Activated CD4-positive, CD25-positive, alpha-beta regulatory T cell treated with anti-CD3 and anti-CD28 coated beads, Interleukin-2, amount 50 U/mL, for 24 hours (primary cell): ENCODE measurements at regions not wholly inside any gene's neighbourhood (a gene's known extent, or its start where the extent isn't known, plus 50 kb on each side); places are given as distances from the start of the nearest gene placed in this dataset.

Experiments used
- ATAC-seq, 2 donors: fragments of 150-1000 bp; cut with Tn5 transposase; one replicate each; pipeline ENCODE4 v1.10.0; 2021; ENCODE audit warnings: mild to moderate bottlenecking in 1 of 2, moderate library complexity in 1 of 2

DNA sequence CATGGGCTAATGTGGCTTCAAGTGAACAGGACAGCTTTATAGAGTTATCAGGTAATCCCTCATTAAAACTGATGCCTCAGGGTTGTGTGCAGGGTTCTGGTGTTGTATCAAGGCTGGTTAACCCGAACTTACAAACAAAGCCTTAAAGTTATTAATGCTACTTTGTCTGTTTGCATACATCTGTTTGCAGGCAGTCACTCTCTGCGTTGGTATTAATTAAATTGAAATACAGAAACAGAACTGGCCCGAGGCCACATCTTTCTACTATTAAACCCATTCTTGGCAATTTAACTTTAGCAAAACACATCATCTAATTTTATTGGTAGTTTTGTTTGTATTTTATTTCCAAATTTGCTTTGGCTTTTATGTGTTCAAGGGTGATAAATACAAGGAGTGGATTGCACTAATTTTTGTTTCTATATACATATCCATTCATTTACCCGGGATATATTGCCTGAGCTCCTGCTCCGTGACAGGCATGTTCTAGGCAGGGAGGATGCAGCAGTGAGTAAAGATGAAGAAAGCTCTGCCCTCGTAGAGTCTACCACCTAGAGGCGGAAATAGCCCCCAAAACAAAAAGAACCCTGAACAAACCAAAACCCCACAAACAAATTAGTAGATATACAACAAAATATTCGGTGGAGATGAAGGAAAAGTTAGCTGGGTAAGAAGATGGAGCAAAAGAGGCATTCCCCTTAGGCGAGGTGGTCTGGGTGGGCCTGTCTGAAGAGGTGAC, 164.2 kb downstream of the MACROH2A1 start:
- ATAC-seq: no peak

DNA sequence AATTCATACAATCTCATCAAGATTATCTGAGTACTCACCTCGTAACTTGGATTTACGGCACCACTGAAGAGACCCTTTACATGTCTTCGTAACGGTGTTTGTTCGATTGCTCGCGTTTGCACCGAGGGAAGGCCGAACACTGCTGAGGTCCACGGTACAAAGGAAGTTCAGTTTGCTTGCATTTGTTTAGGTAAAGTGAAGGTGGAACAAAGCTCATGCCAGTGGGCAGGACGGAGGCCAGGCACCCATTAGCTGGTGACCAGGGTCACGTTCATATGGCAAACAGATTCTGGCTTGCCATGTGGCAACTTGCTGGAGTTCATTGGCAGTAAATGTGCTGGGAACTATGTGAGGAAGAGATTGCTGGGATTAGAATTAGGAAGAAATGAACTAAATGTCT, 164.8 kb downstream of the MACROH2A1 start:
- ATAC-seq: no peak

DNA sequence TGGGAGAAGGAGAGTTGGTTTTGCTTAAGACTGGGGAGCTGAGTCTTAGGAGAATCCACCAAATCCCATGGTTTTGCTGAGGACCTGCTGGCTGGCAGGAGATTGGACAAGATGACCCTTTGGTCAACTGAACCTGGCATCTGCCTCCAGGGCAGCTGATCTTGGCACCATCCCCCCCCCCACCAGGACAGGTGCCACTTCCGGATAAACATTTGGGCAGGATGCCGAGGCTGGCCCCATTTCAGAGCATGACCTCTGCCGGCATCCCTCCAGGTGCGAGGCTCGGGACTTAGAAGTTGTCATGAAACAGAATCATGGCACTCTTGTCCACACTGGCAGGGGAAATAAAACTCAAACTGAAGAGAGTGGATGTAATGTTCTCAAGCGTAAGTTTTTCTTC, 165.6 kb downstream of the MACROH2A1 start:
- no peak for ATAC-seq

DNA sequence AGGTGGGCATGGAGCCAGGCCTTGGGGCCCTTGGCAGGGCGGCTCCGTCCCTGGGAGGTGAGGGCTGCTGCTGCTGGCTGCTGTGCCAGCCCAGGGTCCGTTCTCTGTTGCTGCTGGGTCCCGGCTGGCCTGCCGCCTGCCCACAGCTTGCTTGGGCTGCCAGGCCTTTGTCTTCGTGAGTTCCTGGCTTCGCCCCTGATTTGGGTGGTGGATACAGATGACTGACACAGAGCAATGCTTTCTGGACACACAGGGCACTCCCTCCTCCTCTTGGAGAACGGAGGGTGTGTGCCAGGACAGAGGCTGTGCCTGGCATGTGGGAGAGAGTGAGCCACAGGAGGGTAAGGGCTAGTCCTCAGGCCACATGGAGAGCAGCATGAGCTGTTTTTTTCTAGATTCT, 166.1 kb downstream of the MACROH2A1 start:
- ATAC-seq: no peak

DNA sequence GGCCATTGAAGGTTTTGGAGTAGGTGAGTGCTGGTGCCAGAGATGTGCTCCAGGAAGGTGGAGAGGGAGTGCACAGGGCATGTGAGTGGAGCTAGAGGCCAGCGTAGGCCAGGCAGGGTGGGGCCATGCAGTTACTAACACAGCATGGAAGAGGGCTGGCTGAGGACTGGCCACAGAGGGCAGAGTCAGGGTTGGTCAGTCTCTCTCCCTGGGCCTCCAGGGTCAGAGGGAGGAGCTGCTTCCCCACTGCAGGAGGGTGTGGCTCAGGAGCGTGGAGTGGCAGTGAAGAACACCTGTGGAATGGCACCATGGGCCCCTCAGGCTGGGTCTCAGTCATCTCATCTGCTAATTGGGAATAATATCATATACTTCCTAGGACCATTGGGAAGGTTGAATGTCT, 167.7 kb downstream of the MACROH2A1 start:
- ATAC-seq: no peak

DNA sequence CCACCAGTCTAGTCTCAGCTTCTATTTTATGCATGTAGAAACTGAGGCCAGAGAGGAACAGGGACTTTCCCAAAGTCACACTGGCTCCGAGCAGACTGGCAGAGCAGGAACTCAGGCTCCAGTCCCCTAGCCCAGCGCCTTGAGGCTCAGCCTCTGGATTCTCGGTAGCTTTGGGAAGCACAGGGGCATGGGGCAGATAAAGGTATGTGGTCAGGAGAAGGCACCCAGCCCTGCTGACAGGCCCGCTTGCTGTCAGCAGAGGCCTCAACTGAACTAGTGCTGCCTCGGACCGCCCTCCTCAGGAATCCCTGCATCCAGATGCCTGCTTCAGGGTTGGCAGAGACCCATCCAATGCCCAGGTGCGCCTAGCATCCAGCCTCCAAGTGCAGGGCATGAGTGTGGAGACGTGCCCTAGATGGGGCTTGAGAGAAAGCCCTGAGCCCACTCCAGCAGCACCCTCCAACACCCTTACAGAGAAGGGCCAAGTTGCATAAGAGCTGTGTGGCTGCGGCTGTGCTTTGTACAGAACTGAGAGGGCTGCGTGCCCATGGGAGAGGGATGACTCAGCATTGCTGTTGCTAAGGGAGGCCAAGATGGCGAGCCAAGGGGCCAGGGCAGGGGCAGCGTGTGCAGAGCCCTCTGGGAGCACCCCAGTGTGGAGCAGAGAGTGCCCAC, 168.6 kb downstream of the MACROH2A1 start:
- ATAC-seq: no peak

DNA sequence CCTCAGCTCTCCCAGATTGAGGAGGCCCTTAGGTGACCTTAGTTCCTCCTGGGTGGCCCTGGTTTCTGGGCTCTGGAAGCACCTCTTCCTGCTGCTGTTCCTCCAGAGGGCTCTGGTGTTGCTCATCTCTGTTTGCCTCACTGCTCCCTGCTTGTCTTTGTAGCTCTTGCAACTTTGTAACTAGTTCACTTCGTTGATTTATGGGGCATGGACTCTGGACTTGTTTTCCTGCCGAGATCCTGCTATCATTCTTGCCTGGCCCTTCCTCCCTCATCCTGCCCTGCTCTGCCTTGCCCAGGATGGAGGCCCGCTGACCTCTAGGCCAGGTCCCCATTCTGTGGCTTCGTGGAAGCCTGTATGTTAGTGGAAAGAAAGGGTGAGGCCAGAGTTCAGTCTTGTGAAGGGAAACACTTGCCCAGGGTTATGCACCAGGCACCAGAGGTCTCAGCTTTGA, 169.3 kb downstream of the MACROH2A1 start:
- ATAC-seq: no peak

DNA sequence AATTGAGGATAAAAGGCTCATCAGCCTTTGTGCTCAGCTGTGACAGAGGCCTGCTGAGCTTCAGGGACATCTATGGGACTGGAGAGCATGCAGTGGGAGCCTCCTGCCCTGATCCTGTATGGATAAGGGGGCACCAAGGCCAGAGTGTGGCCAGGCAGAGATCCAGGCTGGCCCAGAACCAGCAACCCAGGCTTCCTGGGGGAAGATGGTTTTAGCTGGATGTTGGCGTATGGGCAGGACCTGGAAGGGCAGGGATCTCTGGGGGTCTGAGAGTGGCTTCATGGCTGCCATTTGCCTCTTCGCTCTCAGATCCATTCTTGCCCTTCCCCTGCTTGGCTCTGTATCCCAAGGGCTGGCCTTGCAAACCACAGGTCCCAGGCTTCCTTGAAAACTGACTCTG, 169.9 kb downstream of the MACROH2A1 start:
- ATAC-seq: no peak

DNA sequence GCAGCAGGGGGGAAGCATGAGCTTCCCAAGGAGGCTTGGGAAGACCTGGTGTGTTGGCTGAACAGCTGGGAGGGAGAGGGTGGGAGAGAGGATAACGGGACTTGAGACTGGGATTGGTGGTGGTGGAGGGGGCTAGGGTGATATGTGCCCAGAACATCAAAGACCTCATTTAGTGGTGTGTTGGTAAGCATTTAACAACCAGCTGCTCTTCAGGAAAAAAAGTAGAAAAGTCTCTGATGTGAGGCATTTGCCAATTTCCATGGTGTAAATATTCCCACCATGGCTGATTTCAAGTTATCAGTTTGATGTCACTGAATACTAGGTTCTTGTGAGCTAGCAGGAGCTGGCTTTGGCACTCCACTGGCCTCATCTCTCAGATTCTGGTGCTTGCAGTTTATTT, 170.8 kb downstream of the MACROH2A1 start:
- ATAC-seq: no peak

DNA sequence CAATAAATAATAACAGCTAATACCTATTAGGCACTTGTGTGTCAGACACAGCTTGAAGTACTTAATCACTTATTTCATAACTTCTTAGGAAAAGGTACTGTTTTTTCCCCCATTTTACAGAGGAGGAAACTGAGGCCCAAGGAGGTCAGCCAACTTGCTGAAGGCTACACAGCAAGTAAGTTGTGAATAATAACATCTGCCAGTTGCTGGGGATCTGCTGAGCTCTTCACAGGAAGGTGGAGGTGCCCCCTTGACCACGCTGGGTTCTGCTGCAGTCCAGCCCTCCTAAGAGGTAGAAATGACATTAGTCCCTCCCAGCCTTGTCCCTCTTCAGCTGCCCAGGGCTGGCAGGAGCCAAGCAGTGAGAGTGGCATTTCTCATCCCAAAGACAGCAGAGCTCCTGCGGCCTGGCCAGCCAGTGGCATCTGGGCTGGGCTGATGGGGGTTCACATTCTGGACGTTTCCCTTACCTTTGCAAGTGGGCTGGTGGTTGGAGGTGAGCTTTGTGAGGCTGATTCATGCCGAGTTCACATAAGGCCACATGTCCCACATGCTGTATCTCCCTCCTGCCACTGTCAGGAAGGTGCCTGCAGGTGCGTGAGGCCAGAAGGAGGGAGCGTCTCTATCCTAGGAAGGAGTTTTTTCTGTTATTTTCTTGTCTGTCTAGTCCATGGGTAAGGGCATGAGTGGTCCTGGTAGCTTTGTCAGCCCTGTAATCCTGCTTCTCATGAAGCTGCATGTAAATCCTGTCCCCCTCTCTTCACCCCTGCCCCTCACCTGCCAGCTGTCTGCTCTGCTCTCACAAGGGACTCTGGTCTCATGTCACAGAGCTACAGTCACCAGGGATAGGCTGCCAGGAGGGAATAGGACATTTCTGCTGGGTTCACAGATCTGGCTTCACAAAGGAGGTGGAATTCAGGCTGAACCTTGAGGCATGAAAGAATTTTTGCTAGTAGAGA, 171.7 kb downstream of the MACROH2A1 start:
- no peak for ATAC-seq

DNA sequence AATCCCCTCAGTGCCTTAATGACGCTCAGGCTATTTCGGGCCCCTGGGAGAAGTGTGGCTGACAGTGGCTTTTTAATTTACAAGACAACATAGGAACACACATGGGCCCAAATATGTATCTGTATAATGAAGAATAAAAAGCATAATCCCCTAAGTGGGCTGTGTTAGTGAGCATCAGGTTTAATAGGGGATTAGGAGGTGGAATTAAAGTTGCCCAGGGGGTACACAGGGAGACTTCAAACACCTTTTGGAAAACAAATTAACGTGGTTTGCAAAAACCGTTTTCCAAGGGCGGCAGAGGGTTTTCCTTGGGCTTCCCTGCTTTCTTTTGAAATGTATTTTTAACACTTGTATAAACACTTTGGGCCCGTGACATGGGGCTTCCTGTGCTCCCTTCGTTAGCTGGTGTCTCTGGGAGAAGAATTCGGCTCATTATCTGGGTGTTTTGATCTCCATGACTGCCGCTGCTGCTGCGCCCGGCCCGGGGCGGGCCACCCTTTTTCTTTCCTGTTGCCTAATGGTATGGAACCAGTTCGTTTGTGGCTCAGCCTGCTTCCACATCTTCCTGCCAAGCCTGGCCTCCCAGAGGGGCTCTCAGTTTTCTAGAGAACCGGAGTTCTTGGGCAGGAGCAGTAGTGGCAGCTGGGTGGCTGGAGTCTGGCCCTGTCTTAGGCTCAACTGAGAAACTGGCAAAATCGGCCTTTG, 173.0 kb downstream of the MACROH2A1 start:
- no peak for ATAC-seq

DNA sequence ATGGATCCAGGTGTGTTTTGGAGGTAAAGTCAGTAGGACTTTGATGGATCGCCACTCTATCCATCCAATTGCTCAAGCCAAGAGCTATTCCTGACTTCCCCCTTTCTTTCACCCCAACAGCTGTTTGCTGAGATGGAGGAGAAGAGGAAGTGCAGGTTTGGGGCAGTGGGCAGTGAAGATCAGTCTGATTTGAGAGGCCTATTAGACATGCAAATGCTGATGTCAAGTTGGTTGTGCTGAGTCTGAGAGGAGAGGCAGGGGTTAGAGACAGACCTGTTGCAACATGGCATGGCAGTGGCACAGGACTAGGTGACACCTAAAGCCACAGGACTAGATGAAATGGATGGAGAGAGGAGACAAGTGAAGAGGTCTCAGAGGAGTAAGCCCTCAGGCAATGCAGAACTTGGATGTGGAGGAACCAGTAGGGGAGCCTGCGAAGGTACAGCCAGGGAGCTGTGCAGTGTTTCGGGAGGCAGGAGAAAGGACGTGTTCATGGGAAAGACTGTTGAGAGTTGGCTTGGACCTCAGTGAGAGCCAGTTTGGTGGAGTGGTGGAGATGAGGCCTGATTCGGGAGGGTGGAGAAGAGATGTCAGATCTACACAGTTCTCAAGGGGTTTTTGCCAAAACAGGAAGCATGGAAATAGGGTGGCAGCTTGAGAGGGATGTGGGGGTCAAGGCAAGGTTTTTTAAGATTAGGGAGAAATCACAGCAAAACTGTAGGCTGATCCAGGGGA, 175.0 kb downstream of the MACROH2A1 start:
- no peak for ATAC-seq

DNA sequence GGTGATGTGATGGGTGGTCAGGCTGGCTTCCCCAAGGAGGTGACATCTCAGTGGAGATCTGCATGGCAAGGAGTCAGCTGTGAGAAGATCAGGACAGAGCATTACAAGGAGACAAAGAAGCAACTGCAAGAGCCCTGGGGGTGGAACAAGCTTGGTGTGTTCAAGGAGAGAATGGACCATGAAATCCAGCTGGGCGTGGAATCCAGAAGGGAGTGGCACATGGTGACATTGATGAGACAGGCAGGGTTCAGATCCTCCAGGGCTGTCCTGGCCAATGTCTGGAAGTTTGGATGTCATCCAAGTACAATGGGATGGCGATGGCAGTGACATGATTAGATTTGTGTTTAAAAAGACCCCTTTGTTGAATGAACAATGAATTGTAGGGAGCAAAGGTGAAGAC, 175.6 kb downstream of the MACROH2A1 start:
- ATAC-seq: no peak

DNA sequence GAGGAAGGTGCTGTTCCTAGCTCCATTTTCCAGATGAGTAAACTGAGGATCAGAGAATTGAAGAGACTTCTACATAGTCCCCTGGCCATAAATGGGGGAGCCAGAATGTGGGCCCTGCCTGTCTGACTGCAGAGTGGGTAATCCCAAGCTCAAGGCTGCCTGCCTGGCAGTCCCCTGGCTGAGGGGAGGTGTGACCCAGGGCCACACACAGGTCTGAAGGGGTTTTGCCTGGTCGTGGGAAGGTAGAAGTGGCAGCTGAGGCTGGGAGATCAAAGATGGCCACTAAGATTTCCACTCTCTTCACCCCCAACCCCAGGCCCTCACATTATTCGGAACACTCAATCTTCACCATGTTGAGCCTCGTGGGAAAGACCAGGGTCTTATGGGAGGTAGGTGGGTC, 176.3 kb downstream of the MACROH2A1 start:
- no peak for ATAC-seq

DNA sequence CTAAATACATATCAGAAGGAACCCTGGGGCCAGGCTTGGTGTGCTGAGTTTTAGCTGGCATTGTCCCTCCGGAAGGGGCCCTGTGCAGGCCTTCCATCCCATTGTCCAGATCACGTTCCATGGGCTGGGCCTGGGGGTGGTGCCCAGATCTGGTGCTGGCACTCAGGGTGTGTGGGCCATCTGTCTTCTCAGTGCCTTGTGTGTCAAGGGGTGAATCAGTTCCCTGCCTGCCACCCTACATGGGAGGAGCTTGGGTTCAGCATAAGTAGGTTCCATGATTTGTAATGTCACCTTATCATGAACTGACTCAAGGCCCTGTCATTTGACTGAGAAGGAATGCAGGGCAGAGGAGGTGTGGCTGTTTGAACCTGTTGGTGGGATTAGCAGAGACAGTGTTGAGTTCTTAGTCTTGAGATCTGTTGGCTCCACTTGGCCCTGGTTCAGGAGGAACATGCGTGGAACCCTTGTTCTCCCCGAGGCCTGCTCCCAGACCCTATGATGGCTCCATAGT, 176.8 kb downstream of the MACROH2A1 start:
- no peak for ATAC-seq

DNA sequence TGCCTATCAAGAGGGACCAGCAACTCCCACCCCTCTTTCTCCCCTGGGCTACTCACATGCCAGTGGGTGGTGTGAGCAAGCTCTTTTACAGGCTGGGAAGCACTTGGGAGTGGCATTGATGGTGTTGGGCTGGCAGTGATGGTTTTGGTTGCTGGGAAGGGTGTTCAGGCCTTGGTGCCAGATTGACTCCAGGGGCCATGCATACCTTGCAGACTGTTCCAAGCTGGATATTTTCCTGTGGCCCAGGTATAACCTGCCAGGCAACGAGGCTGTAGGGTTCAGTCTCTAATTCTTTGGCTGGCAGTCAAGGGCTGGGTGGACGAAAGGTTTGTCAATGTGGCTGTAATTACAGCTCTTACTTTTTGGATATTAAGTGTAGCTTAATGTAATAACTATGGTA, 177.3 kb downstream of the MACROH2A1 start:
- ATAC-seq: no peak

DNA sequence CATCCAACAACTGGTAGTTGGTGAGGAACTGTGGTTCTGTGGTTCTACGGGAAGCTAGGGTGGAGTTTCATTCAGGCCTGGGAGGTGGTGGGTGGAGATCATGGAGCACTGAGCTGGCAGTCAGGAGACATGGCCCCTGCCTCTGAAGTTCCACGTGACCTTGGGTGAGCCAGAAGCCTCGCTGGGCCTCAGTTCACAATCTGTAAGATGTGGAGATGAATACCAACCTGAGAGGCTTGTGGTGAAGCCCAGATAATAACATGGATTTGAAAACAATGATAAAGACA, 177.9 kb downstream of the MACROH2A1 start:
- no peak for ATAC-seq

DNA sequence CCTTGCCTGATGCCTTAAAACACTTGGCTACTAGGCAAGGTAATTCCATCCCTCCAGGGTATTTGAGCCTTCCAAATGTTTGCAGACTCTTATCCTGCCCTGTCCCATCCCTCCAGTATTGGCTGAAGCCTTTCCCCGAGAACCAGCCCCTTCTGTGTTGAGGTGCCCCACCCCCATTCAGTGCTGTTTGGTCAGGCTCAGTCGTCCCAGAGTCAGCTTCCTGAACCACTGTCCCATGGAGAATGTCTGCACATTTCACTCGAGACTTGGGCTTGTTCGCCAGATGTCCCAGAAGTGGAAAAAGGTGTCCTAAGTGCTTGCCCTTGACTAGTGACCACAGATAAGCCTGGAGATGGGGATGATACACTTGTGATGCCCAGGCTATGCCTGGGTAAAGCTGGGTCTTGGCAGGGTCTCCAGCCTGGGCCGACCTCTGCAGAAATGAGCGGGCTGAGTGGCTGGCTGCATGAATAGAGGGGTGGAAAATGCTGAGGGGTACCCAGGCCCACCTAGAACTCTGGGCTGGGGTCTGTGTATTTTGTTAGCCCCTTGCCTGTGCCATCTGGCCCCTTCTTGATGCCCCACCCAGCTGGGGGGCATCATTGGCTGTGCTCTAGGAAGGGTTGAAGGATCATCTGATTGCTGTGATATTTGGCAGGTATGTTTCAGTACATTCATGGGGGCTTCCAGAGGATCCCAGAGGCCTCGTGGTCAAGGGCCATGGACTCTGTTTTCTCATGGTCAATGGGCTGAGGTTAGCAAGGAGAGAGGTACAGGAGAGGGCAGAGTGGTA, 178.4 kb downstream of the MACROH2A1 start:
- no peak for ATAC-seq

DNA sequence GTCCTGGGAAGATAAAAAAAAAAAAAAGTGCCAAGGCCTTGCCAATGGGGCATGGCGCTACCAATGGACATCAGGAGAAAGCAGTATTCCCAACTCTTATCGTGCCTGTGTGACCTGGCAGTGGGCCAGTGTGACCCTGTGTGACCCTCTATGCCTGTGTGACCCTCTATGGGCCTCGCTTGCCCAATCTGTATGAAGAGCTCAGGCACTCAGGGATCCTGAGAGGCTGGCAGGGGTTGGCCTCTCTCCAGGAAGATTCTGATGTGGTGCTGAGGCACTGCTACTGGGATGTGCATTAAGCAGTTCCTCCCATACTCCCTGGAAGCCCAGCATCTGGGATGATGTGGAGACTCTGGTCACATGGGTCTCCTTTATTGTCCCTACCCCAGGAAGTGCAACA, 179.2 kb downstream of the MACROH2A1 start:
- ATAC-seq: no peak

DNA sequence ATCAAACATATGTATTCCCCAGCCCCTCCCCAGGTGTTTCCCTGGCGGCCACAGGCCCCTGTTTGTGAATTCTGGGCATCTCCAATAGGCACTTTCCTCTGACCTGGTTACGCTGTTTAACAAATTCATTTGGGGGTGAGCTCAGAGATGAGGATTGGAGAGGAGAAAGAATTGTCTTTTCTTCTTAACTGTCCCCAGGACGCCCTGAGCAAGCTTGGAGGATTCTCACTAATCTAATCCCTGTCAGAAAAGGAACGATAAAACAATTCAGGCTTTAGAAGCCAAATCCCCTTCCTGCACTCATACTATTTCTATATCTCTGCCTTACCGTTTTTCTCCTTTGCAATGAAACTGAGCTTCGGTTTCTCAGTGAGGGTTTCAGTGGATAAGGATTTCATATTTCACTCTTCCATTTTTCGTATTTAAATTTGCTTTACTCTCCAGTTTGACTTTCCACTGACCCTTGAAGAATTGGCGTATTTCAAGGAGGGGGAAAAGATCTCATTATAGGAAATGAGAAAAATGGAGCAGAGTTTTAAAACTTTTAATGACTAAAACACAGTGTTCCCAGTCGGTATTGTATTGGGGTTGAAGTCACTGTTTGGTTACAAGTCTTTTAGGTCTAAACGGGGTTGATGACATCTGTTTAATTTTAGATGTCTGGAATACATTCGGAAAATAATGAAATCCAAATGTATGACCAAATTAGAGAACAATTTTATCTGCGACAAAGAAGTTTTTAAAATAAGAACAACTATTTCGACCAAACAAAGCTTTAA, 180.1 kb downstream of the MACROH2A1 start:
- ATAC-seq: no peak

DNA sequence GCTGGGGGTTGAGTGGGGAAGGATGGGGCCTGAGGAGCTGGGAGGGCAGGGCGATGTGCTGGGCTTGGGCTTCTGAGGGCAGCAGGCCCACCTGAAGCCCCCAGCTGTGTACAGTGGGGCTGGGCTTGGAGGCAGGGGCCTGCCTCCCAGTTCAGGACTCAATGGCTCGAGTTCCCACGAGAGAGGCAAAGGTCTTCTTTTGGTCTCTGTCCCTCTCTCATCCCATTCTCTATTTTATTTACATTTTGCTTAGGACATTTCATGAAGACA, 180.6 kb downstream of the MACROH2A1 start:
- no peak for ATAC-seq
